PC-3 (cell line): ENCODE measurements at regions not wholly inside any gene's neighbourhood (a gene's known extent, or its start where the extent isn't known, plus 50 kb on each side); places are given as distances from the start of the nearest gene placed in this dataset.

Experiments
- ATAC-seq: fragments of 200-7000 bp; cut with Tn5 transposase; 2 replicates; pipeline ENCODE4 v1.9.1; 2020; ENCODE audit warnings: mild to moderate bottlenecking, moderate library complexity
- BruUV-seq: library from RNA; stranded (reverse); fragments of 400-500 nt; replicated peaks from 2 replicates; lab custom pipeline; 2021; lab: Mats Ljungman, UMichigan
- CTCF ChIA-PET: fragments of 300-600 bp; sonication (Branson Sonifier 250); formaldehyde crosslinking; loops from one replicate; lab custom pipeline; 2022; ENCODE audit warnings: antibody characterized with exemption; lab: Charles Lee
- POLR2A ChIA-PET: fragments of 300-600 bp; sonication (Branson Sonifier 250); formaldehyde crosslinking; loops from one replicate; lab custom pipeline; 2022; ENCODE audit warnings: antibody characterized with exemption; ENCODE audit not compliant: unreplicated experiment; lab: Charles Lee
- DNase-seq: peaks from one replicate; pipeline ENCODE4 v3.0.0-alpha.2; 2015
- H2AFZ ChIP-seq: fragments of 300-600 bp; sonication (generic); 2 replicates; pipeline ENCODE4 v1.6.0; 2016; ENCODE audit warnings: antibody characterized with exemption, low read length
- H3F3A ChIP-seq: fragments of 300-600 bp; sonication (generic); one replicate; pipeline ENCODE4 v1.6.0; 2017; ENCODE audit warnings: antibody characterized with exemption, low read length, control low read depth, mild to moderate bottlenecking; ENCODE audit not compliant: unreplicated experiment
- H3K27ac ChIP-seq: fragments of 300-600 bp; sonication (generic); 2 replicates; pipeline ENCODE4 v1.5.1; 2016; ENCODE audit warnings: mild to moderate bottlenecking, low read length
- H3K27me3 ChIP-seq: fragments of 300-600 bp; sonication (generic); 2 replicates; pipeline ENCODE4 v1.6.1; 2016; ENCODE audit warnings: low read length, mixed read lengths
- H3K36me3 ChIP-seq: fragments of 300-600 bp; sonication (generic); 2 replicates; pipeline ENCODE4 v1.6.1; 2016; ENCODE audit warnings: low read depth, mixed run types, low read length, mixed read lengths
- H3K4me1 ChIP-seq: fragments of 300-600 bp; sonication (generic); 2 replicates; pipeline ENCODE4 v1.5.1; 2016; ENCODE audit warnings: low read length; ENCODE audit not compliant: insufficient read depth
- H3K4me2 ChIP-seq: fragments of 300-600 bp; sonication (generic); 2 replicates; pipeline ENCODE4 v1.6.0; 2016; ENCODE audit warnings: low read length
- H3K4me3 ChIP-seq: fragments of 300-600 bp; sonication (generic); 2 replicates; pipeline ENCODE4 v1.5.1; 2016; ENCODE audit warnings: mild to moderate bottlenecking, low read length, mixed read lengths
- H3K79me2 ChIP-seq: fragments of 300-600 bp; sonication (generic); 2 replicates; pipeline ENCODE4 v1.6.1; 2017; ENCODE audit warnings: low read length, mixed read lengths
- H3K9ac ChIP-seq: fragments of 300-600 bp; sonication (generic); 2 replicates; pipeline ENCODE4 v1.6.0; 2016; ENCODE audit warnings: mild to moderate bottlenecking, low read length
- H3K9me2 ChIP-seq: fragments of 300-600 bp; sonication (generic); replicated peaks from 2 replicates; pipeline ENCODE4 v1.6.1; 2016; ENCODE audit warnings: mixed run types, low read length, mixed read lengths
- H3K9me3 ChIP-seq: fragments of 300-600 bp; sonication (generic); 2 replicates; pipeline ENCODE4 v1.6.1; 2016; ENCODE audit warnings: low read length, mixed read lengths
- H4K20me1 ChIP-seq: fragments of 300-600 bp; sonication (generic); 2 replicates; pipeline ENCODE4 v1.6.1; 2016; ENCODE audit warnings: low read length, mixed read lengths
- CTCF ChIP-seq: fragments of 300-600 bp; sonication (generic); conservative IDR thresholded peaks from 2 replicates; pipeline ENCODE4 v1.5.1; 2017; ENCODE audit warnings: antibody characterized with exemption, low read depth, mild to moderate bottlenecking, low read length
- EZH2 ChIP-seq: fragments of 300-600 bp; sonication (generic); IDR thresholded peaks from one replicate; pipeline ENCODE4 v1.6.1; 2017; ENCODE audit warnings: antibody characterized with exemption, mild to moderate bottlenecking, low read length; ENCODE audit not compliant: unreplicated experiment
- EZH2phosphoT487 ChIP-seq: fragments of 300-600 bp; sonication (generic); IDR thresholded peaks from 2 replicates; pipeline ENCODE4 v1.6.1; 2018; ENCODE audit warnings: mild to moderate bottlenecking, antibody characterized with exemption, low read length, borderline replicate concordance
- intact Hi-C: fragments of 100-400 bp; cut with micrococcal nuclease; formaldehyde crosslinking; loops from 2 replicates; pipeline ENCODE4 v1.9.0; 2023

- Histone ChIP-seq H4K20me1 (no peaks in the 10 kb centered on the region), H3K9me2 (no peaks in the 10 kb centered on the region), H3K27me3 (no peaks in the 10 kb centered on the region), H3K4me2 (no peak overlapping the region), H3K4me1 (no peaks in the 10 kb centered on the region), H3K27ac (no peak overlapping the region), H3F3A (no peaks in the 10 kb centered on the region), H3K4me3 (no peak overlapping the region), H3K9me3 (no peaks in the 10 kb centered on the region), H3K79me2 (no peaks in the 10 kb centered on the region), H3K9ac (no peak overlapping the region), H2AFZ (no peak overlapping the region), H3K36me3 (no peaks in the 10 kb centered on the region)
- ChIA-PET CTCF (no interaction called here), POLR2A (no interaction called here)
- intact Hi-C loops: no loop called here
- no TSS peak for BruUV-seq
- TF ChIP-seq CTCF: no peak
- TF ChIP-seq EZH2: no peak
- TF ChIP-seq EZH2phosphoT487: no peak
- ATAC-seq (no peak), DNase-seq (no peak)
These were observed 94.4 kb upstream of the ADCY1 start for GRCh38 chr7:45479781-45480180.

GRCh38 chr7:45482451-45482850 is 91.7 kb upstream of the ADCY1 start:
- ATAC-seq: no peak
- no peaks in the 10 kb centered on the region for H3K4me1 ChIP-seq
- no peaks in the 10 kb centered on the region; the same call in 1 of the 2 replicates for H3K27me3 ChIP-seq

More at GRCh38 chr7:45482451-45482850, 91.7 kb upstream of the ADCY1 start:
- no peak for DNase-seq
- CTCF ChIA-PET: no interaction called here
- H3K79me2 ChIP-seq: no peaks in the 10 kb centered on the region
- no peaks in the 10 kb centered on the region for H3K36me3 ChIP-seq
- H2AFZ ChIP-seq: no peak overlapping the region
- no peak overlapping the region for H3K9ac ChIP-seq
- no peak for TF ChIP-seq EZH2phosphoT487
- no peak for TF ChIP-seq EZH2
- no peak for TF ChIP-seq CTCF
- no peaks in the 10 kb centered on the region for H4K20me1 ChIP-seq
- no TSS peak for BruUV-seq
- H3K9me3 ChIP-seq: no peaks in the 10 kb centered on the region
- no peaks in the 10 kb centered on the region for H3F3A ChIP-seq
- H3K4me3 ChIP-seq: no peak overlapping the region
- no peak overlapping the region for H3K27ac ChIP-seq
- POLR2A ChIA-PET: no interaction called here
- intact Hi-C loops: no loop called here
- H3K4me2 ChIP-seq: no peak overlapping the region
- H3K9me2 ChIP-seq: no peaks in the 10 kb centered on the region
